ENCODE measurements at regions not wholly inside any gene's neighbourhood (a gene's known extent, or its start where the extent isn't known, plus 50 kb on each side); places are given as distances from the start of the nearest gene placed in this dataset.

GRCh38 chr11:134889832-134890231 is 477.8 kb upstream of the B3GAT1 start:
- H3K27me3 Mint-ChIP-seq (ENCODE audit: low read depth), result peaks cover 12% of the 10 kb centered on the region
- H3K9me3 Mint-ChIP-seq, result peaks cover 21 to 26% of the 10 kb centered on the region in 2 experiments
- Histone ChIP-seq H3K27me3 (ENCODE audit: insufficient read depth, low read length) (no peaks in the 10 kb centered on the region), H3K23ac (ENCODE audit: insufficient read length, low read depth, low read length) (no peak overlapping the region), H4K91ac (ENCODE audit: insufficient read length, low read depth, low read length) (no peak overlapping the region), H2AFZ (ENCODE audit: low read length) (no peak overlapping the region), H3K9ac (ENCODE audit: extremely low read depth, insufficient read length, low read length) (no peak overlapping the region), H3K23me2 (ENCODE audit: insufficient read length, low read depth, low read length, poor library complexity, severe bottlenecking) (no peaks in the 10 kb centered on the region), H3K4me2 (ENCODE audit: insufficient read depth, insufficient read length, low read length) (no peak overlapping the region), H2BK20ac (ENCODE audit: low read depth, low read length, poor library complexity, severe bottlenecking) (no peak overlapping the region), H2AK5ac (ENCODE audit: insufficient read length, low read length) (no peak overlapping the region), H2BK120ac (ENCODE audit: low read depth, low read length, poor library complexity, severe bottlenecking) (no peak overlapping the region), H4K8ac (replicated peaks; ENCODE audit: insufficient read length, low read depth, low read length) (no peak overlapping the region), H3K14ac (ENCODE audit: insufficient read depth, low read length) (no peak overlapping the region), H3K4ac (ENCODE audit: low read depth, low read length) (no peak overlapping the region), H4K5ac (ENCODE audit: insufficient read length, low read depth, low read length) (no peak overlapping the region), H4K20me1 (ENCODE audit: control insufficient read depth, insufficient read depth, insufficient read length) (no peaks in the 10 kb centered on the region), H3K18ac (ENCODE audit: insufficient read length, low read depth, low read length) (no peak overlapping the region), H3K79me1 (ENCODE audit: insufficient read depth, low read depth, low read length, poor library complexity, severe bottlenecking) (no peaks in the 10 kb centered on the region), H3K27ac (ENCODE audit: insufficient read length, low read depth, low read length) (no peak overlapping the region), H3K79me2 (ENCODE audit: insufficient read depth, low read length) (no peaks in the 10 kb centered on the region), H3K9me3 (ENCODE audit: control insufficient read depth, low read depth, low read length) (no peaks in the 10 kb centered on the region), H3T11ph (ENCODE audit: low read length) (no peak overlapping the region), H2BK5ac (ENCODE audit: insufficient read length, low read length) (no peak overlapping the region), H3K4me1 (ENCODE audit: insufficient read depth, low read length) (no peaks in the 10 kb centered on the region), H2BK12ac (ENCODE audit: insufficient read length, low read depth, low read length) (no peak overlapping the region), H3K56ac (ENCODE audit: insufficient read length, low read depth, low read length) (no peak overlapping the region), H2BK15ac (ENCODE audit: low read depth, low read length) (no peak overlapping the region)
- H3K4me3 Mint-ChIP-seq, result no peak overlapping the region
- no peaks in the 10 kb centered on the region; a peak in 1 of 4 replicates for H3K4me1 Mint-ChIP-seq
- H3K36me3 Mint-ChIP-seq (ENCODE audit: insufficient read depth in 1 of 3, low read depth in 3 of 3), result peaks cover 6 to 17% (median 13%) of the 10 kb centered on the region in 3 experiments
- DNase-seq, result no peak
- no CpG with 5 or more reads among the region's 6 CpGs for WGBS (ENCODE audit: extremely low coverage, insufficient read length, low lambda C conversion rate)
- H3K27ac Mint-ChIP-seq, result no peak overlapping the region
- TF ChIP-seq CTCF (conservative IDR thresholded peaks at IDR 0.05), result no peak
